HG03095 (cell line): ENCODE measurements at regions not wholly inside any gene's neighbourhood (a gene's known extent, or its start where the extent isn't known, plus 50 kb on each side); places are given as distances from the start of the nearest gene placed in this dataset.
"Not testable (repeated sequence)": the region's sequence is repeated elsewhere in the genome, so short reads cannot be mapped to it uniquely, and the experiment has no call there.

Experiments used
- ATAC-seq: cut with Tn5 transposase; IDR thresholded peaks from one replicate; pipeline ENCODE4 v1.9.1; 2021; ENCODE audit warnings: moderate library complexity; ENCODE audit not compliant: unreplicated experiment

GRCh38 chr13:50720861-50721671 is 122.4 kb downstream of the DLEU7 start:
- no peak for ATAC-seq

- ATAC-seq = no peak
Observed at GRCh38 chr13:50721672-50721992, 121.9 kb downstream of the DLEU7 start.

- no peak for ATAC-seq
Observed at GRCh38 chr13:50722440-50723125, 120.9 kb downstream of the DLEU7 start.

- ATAC-seq = no peak
Observed at GRCh38 chr13:50724438-50724837, 119.1 kb downstream of the DLEU7 start.

- no peak for ATAC-seq
Observed at GRCh38 chr13:50724913-50725312, 118.6 kb downstream of the DLEU7 start.

GRCh38 chr13:50726164-50726563 is 117.3 kb downstream of the DLEU7 start:
- no peak for ATAC-seq

GRCh38 chr13:50729177-50729576 is 114.3 kb downstream of the DLEU7 start:
- ATAC-seq = no peak

- no peak for ATAC-seq
Observed at GRCh38 chr13:50730496-50731351, 112.8 kb downstream of the DLEU7 start.

- ATAC-seq = no peak
Observed at GRCh38 chr13:50731400-50731799, 112.1 kb downstream of the DLEU7 start.

- no peak for ATAC-seq
Observed at GRCh38 chr13:50732712-50733111, 110.8 kb downstream of the DLEU7 start.

GRCh38 chr13:50733392-50733791 is 110.1 kb downstream of the DLEU7 start:
- ATAC-seq = no peak

GRCh38 chr13:50735071-50735470 is 108.4 kb downstream of the DLEU7 start:
- ATAC-seq = no peak

GRCh38 chr13:50740052-50740741 is 103.3 kb downstream of the DLEU7 start:
- no peak for ATAC-seq

- no peak for ATAC-seq
Observed at GRCh38 chr13:50742353-50742752, 101.1 kb downstream of the DLEU7 start.

- no peak for ATAC-seq
Observed at GRCh38 chr13:50742968-50743367, 100.5 kb downstream of the DLEU7 start.

GRCh38 chr13:50744116-50744660 is 99.3 kb downstream of the DLEU7 start:
- no peak for ATAC-seq

- no peak for ATAC-seq
Observed at GRCh38 chr13:50745542-50746115, 97.9 kb downstream of the DLEU7 start.

GRCh38 chr13:50747737-50748350 is 95.6 kb downstream of the DLEU7 start:
- no peak for ATAC-seq

- ATAC-seq = not testable (repeated sequence)
Observed at GRCh38 chr13:50753221-50753620, 90.3 kb downstream of the DLEU7 start.
